HG03521 (cell line): ENCODE measurements at regions not wholly inside any gene's neighbourhood (a gene's known extent, or its start where the extent isn't known, plus 50 kb on each side); places are given as distances from the start of the nearest gene placed in this dataset.

Source experiments
- ATAC-seq: cut with Tn5 transposase; IDR thresholded peaks from one replicate; pipeline ENCODE4 v1.9.1; 2021; ENCODE audit warnings: mild to moderate bottlenecking, moderate library complexity; ENCODE audit not compliant: unreplicated experiment

GRCh38 chr15:96565266-96565665 is 234.8 kb downstream of the NR2F2 start:
- ATAC-seq = no peak

- no peak for ATAC-seq
These were observed 244.3 kb downstream of the NR2F2 start for GRCh38 chr15:96574782-96575181.

- no peak for ATAC-seq
These were observed 246.1 kb downstream of the NR2F2 start for GRCh38 chr15:96576596-96576995.

- no peak for ATAC-seq
These were observed 247.9 kb downstream of the NR2F2 start for GRCh38 chr15:96578393-96578792.

GRCh38 chr15:96581371-96581770 is 250.9 kb downstream of the NR2F2 start:
- no peak for ATAC-seq

GRCh38 chr15:96582473-96582872 is 252.0 kb downstream of the NR2F2 start:
- ATAC-seq = no peak

- ATAC-seq = no peak
These were observed 253.2 kb downstream of the NR2F2 start for GRCh38 chr15:96583671-96584070.

- ATAC-seq = no peak
These were observed 255.2 kb downstream of the NR2F2 start for GRCh38 chr15:96585484-96586386.

GRCh38 chr15:96586901-96587300 is 256.4 kb downstream of the NR2F2 start:
- no peak for ATAC-seq

GRCh38 chr15:96589864-96590263 is 259.4 kb downstream of the NR2F2 start:
- ATAC-seq = no peak

- ATAC-seq = no peak
These were observed 263.2 kb downstream of the NR2F2 start for GRCh38 chr15:96593735-96594134.

- ATAC-seq = no peak
These were observed 265.5 kb downstream of the NR2F2 start for GRCh38 chr15:96595951-96596350.

- ATAC-seq = no peak
These were observed 268.0 kb downstream of the NR2F2 start for GRCh38 chr15:96598514-96598913.

GRCh38 chr15:96599268-96599667 is 268.8 kb downstream of the NR2F2 start:
- no peak for ATAC-seq

- no peak for ATAC-seq
These were observed 269.9 kb downstream of the NR2F2 start for GRCh38 chr15:96600350-96600749.

GRCh38 chr15:96606617-96607016 is 276.1 kb downstream of the NR2F2 start:
- ATAC-seq = no peak

- ATAC-seq = no peak
These were observed 280.3 kb downstream of the NR2F2 start for GRCh38 chr15:96610757-96611156.

- ATAC-seq = no peak
These were observed 282.4 kb downstream of the NR2F2 start for GRCh38 chr15:96612917-96613316.

GRCh38 chr15:96619174-96619573 is 288.7 kb downstream of the NR2F2 start:
- ATAC-seq = no peak

GRCh38 chr15:96622714-96623113 is 292.2 kb downstream of the NR2F2 start:
- no peak for ATAC-seq

- no peak for ATAC-seq
These were observed 294.8 kb downstream of the NR2F2 start for GRCh38 chr15:96625256-96625655.

- ATAC-seq = no peak
These were observed 296.6 kb downstream of the NR2F2 start for GRCh38 chr15:96627031-96627568.
